SK-N-SH (cell line): ENCODE measurements at regions not wholly inside any gene's neighbourhood (a gene's known extent, or its start where the extent isn't known, plus 50 kb on each side); places are given as distances from the start of the nearest gene placed in this dataset.

Source experiments
- SIN3A ChIP-seq: IDR thresholded peaks from 2 replicates; pipeline ENCODE4 v1.6.1; 2012; ENCODE audit warnings: low read depth, mild to moderate bottlenecking, low read length, moderate library complexity, borderline replicate concordance
- TF ChIP-seq, protein P1 (sequence below): fragments of 200-600 bp; sonication (generic); IDR thresholded peaks from 2 replicates; pipeline ENCODE4 v1.6.1; 2017; ENCODE audit warnings: antibody characterized with exemption, mild to moderate bottlenecking, moderate library complexity

DNA sequence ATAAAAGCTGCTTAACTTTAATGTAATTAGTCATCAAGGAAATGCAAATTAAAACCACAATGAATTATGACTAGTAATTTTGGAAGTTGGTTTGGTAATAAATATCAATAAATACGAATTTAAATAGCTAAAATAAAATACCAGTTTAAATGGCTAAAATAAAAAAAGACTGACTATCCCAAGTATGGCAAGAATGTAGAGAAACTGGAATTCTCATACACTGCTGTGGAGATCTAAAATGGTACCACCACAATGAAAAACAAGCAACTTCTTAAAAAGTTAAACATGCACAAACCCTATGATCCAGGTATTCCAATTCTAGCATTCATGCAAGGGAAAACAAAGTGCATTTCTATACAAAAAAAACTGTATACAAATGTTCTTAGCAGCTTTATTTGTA is 382.6 kb upstream of the NR5A2 start:
- TF ChIP-seq, protein P1, sequence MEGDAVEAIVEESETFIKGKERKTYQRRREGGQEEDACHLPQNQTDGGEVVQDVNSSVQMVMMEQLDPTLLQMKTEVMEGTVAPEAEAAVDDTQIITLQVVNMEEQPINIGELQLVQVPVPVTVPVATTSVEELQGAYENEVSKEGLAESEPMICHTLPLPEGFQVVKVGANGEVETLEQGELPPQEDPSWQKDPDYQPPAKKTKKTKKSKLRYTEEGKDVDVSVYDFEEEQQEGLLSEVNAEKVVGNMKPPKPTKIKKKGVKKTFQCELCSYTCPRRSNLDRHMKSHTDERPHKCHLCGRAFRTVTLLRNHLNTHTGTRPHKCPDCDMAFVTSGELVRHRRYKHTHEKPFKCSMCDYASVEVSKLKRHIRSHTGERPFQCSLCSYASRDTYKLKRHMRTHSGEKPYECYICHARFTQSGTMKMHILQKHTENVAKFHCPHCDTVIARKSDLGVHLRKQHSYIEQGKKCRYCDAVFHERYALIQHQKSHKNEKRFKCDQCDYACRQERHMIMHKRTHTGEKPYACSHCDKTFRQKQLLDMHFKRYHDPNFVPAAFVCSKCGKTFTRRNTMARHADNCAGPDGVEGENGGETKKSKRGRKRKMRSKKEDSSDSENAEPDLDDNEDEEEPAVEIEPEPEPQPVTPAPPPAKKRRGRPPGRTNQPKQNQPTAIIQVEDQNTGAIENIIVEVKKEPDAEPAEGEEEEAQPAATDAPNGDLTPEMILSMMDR: no peak
- TF ChIP-seq SIN3A: no peak
